ENCODE measurements at regions not wholly inside any gene's neighbourhood (a gene's known extent, or its start where the extent isn't known, plus 50 kb on each side); places are given as distances from the start of the nearest gene placed in this dataset.
"Not testable (repeated sequence)": the region's sequence is repeated elsewhere in the genome, so short reads cannot be mapped to it uniquely, and the experiment has no call there.

DNA sequence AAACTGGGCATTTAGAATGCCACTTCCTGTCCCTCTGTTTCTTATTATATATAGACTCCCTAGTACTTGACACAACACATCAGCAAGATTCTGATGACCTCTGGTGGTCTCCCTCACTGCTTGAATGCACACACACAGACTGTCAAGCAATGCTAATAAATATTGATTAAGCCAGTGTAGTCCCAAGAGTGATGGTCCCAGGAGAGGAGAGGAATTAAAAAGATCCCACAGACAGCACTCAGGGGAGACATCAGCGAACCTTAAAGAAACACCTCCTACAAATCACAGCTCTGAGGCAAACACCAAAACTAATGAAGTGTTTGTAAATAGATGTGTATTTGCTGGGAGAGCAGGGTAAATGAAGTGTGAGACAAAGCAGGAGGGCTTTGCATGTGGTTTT lies 1291.2 kb downstream of the XPNPEP1 start:
- in situ Hi-C loops (cut with MboI; ENCODE audit: low sequenced_read_pairs) = no loop called here

- in situ Hi-C loops (cut with MboI; ENCODE audit: low sequenced_read_pairs) = no loop called here
Measured at GRCh38 chr10:108631332-108631731, 1292.0 kb downstream of the XPNPEP1 start.

DNA sequence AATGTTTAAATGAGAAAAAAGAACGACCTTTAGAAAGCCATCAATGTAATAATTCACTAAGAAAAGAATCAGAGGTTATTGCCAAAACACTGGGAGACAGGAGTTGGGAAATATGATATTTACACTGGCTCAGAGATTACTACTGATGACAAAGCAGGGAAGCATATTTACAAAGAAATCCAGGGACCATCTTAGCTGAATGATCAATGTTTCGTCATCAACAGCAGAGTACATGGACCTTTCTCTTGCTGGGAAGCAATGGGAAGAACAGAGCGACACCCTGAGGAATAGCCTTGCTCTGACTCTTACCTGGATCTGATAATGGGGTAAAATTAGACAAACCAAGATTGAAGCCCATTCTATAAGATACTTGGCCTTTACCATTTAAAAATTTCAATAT lies 1293.5 kb downstream of the XPNPEP1 start:
- in situ Hi-C loops (cut with MboI; ENCODE audit: low sequenced_read_pairs) = no loop called here

GRCh38 chr10:108624052-108624451 lies 1299.3 kb downstream of the XPNPEP1 start:
- in situ Hi-C loops (cut with MboI; ENCODE audit: low sequenced_read_pairs) = no loop called here

DNA sequence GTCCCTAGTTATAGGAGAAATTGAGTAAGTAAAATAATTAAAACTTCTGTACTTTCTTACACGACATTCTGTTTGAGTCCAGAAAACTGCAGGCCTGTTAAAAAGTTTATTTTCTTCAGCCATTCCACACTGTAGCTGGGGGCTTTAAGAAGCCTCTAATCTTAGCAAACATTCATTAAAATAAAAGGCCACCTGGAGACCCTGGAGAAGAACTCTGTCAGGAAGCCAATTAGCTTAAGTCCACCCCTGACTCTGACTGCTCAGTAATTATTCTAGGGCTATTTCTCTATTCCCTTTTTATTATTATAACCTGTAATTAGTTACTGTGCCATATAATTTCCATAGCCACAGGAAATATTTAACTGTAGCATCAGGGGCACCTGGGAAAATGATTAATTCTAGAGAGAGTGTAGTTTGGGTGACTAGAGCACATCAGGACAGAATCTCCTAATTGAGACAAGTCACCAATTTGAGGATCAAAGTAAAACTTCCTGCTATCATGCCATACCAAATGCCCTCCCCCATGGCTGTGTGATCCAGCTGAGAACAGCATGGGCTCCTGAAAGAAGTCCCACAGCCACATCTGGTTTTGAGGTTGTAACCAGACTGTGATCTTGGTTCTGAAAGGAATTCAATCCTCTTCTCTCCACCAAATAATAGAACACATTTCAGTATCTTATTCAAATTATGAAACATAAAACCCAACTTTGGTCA lies 1302.3 kb downstream of the XPNPEP1 start:
- in situ Hi-C loops (cut with MboI; ENCODE audit: low sequenced_read_pairs) = no loop called here

GRCh38 chr10:108616559-108617285 lies 1306.6 kb downstream of the XPNPEP1 start:
- in situ Hi-C loops (cut with MboI; ENCODE audit: low sequenced_read_pairs) = no loop called here

- in situ Hi-C loops (cut with MboI; ENCODE audit: low sequenced_read_pairs) = no loop called here
Measured at GRCh38 chr10:108615576-108616320, 1307.6 kb downstream of the XPNPEP1 start.

DNA sequence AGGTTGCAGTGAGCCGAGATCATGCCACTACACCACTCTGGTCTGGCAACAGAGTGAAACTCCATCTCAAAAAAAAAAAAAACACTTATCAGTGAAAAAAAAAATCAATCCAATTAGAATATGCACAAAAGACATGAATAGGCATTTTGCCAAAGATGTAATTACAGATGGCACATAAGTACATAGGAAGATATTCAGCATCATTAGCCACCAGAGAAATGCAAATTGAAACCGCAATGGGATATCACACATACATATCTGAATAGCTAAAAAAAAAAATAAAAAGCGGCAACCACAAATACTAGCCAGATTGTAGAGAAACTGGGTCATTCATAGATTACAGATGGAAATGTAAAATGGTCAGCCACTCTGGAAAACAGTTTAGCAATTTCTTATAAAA lies 1310.8 kb downstream of the XPNPEP1 start:
- in situ Hi-C loops (cut with MboI; ENCODE audit: low sequenced_read_pairs) = no loop called here

DNA sequence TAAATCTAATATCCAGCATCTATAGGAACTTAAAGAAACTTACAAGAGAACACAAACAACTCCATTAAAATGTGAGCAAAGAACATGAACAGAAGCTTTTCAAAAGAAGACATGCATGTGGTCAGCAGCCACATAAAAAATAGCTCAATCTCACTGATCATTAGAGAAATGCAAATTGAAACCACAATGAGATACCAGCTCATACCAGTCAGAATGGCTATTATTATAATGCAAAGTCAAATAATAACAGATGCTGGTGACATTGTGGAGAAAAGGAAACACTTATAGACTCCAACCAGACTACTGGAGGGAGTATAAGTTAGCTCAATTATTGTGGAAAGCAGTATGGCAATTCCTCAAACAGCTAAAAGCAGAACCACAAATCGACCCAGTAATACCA lies 1314.5 kb downstream of the XPNPEP1 start:
- in situ Hi-C loops (cut with MboI; ENCODE audit: low sequenced_read_pairs) = no loop called here

DNA sequence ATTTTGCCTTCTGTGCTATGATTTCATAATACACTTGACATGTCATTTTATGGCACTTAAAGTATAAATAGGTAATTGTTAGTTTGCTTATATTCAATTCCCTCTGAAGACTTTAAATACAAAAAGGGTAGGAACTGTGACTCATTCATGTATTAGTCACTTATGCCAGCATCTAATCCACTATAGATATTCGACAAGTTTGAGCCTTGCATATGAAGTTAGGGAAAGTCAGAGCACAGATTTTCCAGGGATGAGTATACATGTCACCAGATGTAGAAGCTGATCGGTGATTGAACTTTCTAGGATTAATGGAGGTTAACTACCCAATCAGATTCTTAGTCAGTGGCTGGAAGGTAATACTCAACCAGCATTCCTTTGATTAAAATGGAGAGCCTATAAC lies 1321.5 kb downstream of the XPNPEP1 start:
- in situ Hi-C loops (cut with MboI; ENCODE audit: low sequenced_read_pairs) = no loop called here

- in situ Hi-C loops (cut with MboI; ENCODE audit: low sequenced_read_pairs) = not testable (repeated sequence)
Measured at GRCh38 chr10:108600511-108600910, 1322.8 kb downstream of the XPNPEP1 start.

DNA sequence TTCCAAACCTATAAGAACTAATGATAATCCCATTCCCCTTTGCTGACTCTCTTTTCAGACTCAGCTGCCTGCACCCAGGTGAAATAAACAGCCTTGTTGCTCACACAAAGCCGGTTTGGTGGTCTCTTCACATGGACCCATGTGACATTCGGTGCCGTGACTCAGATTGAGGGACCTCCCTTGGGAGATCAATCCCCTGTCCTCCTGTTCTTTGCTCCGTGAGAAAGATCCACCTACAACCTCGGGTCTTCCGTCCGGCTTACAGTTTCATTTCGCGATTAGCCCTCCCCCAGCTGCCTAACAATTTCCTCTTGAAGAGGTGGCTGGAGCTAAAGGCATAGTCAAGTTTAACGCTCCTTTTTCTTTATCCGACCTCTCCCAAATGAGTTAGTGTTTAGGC lies 1324.0 kb downstream of the XPNPEP1 start:
- in situ Hi-C loops (cut with MboI; ENCODE audit: low sequenced_read_pairs) = not testable (repeated sequence)

DNA sequence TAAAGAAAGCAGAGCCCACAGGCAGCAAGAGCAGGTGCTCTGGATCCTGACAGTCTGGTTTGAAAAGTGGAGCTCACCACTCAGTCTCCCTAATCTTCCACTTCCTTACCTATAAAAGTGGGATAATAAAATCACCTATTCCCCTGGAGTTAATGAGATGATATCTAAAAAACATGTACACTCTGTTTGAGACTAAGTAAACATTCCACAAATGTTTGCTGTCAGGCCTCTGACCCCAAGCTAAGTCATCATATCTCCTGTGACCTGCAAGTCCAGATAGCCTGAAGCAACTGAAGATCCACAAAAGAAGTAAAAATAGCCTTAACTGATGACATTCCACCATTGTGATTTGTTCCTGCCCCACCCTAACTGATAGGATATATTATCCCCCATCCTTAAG lies 1324.5 kb downstream of the XPNPEP1 start:
- in situ Hi-C loops (cut with MboI; ENCODE audit: low sequenced_read_pairs) = no loop called here

DNA sequence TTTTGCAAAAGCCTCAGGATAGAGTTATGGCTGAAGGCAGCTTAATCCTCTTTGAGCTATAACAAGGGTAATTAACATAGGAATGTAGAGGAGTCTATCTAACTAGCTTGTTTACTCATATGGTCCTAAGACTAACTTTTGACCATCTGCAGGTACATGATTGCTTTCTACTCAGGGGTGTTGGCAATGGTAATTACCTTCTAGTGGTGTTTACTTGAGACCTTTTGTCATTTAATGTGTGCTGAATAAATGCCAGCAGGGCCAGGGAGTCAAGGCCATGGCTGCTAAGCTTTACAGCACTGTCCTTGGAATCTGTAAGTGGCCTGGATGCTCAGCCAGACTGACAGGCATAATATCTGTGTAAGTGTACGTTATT lies 1325.0 kb downstream of the XPNPEP1 start:
- in situ Hi-C loops (cut with MboI; ENCODE audit: low sequenced_read_pairs) = no loop called here

- in situ Hi-C loops (cut with MboI; ENCODE audit: low sequenced_read_pairs) = no loop called here
Measured at GRCh38 chr10:108597657-108598319, 1325.5 kb downstream of the XPNPEP1 start.

- in situ Hi-C loops (cut with MboI; ENCODE audit: low sequenced_read_pairs) = no loop called here
Measured at GRCh38 chr10:108597031-108597430, 1326.3 kb downstream of the XPNPEP1 start.

GRCh38 chr10:108592956-108593355 lies 1330.4 kb downstream of the XPNPEP1 start:
- in situ Hi-C loops (cut with MboI; ENCODE audit: low sequenced_read_pairs) = no loop called here

GRCh38 chr10:108591417-108591816 lies 1331.9 kb downstream of the XPNPEP1 start:
- in situ Hi-C loops (cut with MboI; ENCODE audit: low sequenced_read_pairs) = no loop called here

DNA sequence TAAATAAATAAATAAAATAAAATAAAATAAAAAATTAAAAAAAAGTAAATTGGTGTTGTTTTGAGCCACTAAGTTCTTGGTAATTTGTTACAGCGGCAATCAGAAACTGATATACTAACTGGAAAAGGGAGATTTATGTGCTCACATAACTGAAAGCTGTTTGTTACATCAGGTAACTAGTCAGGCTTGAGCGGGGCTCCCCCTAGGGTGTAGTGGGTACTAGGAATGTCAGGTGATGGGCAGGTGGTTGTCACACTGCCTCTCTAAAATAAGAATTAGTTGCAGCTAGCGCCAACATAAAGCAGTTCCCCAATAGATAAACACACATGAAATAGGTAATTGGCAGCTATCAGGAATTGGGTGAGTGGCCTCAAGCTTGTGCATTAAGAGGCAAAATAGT lies 1336.9 kb downstream of the XPNPEP1 start:
- in situ Hi-C loops (cut with MboI; ENCODE audit: low sequenced_read_pairs) = no loop called here

DNA sequence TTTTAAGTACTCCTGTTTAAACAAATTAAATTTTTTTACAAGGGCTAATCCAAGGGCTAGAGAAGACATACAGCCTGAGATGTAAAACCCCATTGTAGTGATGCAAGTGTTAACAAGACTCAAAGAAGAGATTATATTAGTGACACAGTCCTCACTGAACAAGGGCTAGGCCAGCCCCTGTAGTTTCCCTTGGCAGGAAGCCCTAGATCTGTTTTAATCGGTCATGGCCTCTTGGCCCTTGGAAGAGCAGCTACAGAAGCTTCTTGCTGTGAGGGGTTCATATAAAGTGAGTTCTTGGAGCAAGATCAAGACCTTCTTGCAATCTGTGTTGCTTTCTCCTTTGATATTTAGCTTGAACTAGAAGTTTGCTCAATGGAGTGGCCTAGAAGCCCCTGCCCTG lies 1339.4 kb downstream of the XPNPEP1 start:
- in situ Hi-C loops (cut with MboI; ENCODE audit: low sequenced_read_pairs) = no loop called here

DNA sequence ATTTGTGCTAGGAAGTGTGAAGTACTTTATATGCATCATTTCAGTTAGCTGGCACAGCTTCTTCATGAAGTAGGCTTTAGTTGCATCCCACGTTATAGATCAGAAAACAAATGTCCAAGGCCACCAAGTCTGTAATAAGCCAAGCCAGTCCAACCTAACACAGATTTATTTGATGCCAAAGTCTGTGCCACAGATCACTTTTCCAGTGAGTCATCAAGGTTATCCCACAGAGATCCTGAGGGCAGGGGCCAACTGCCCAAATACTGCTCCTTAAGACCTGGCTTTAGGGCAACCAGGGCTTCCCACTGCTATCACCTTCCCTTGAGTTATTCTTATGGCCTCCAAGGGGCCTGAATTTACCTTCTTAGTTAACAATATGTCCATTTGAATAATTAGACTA lies 1340.4 kb downstream of the XPNPEP1 start:
- in situ Hi-C loops (cut with MboI; ENCODE audit: low sequenced_read_pairs) = no loop called here

All from HL-60/S4 treated with phorbol 12-myristate 13-acetate at 8.2 ng/mL for 4 days and 3 days (cell line).